Right renal pelvis (tissue), 4 donors: ENCODE measurements at regions not wholly inside any gene's neighbourhood (a gene's known extent, or its start where the extent isn't known, plus 50 kb on each side); places are given as distances from the start of the nearest gene placed in this dataset.

Source experiments
- DNase-seq, 4 donors: peaks; one replicate each; pipeline ENCODE4 v3.0.0-alpha.2; 2013; ENCODE audit warnings: low read depth in 4 of 4, low spot score in 3 of 4, missing footprints in 1 of 4

DNA sequence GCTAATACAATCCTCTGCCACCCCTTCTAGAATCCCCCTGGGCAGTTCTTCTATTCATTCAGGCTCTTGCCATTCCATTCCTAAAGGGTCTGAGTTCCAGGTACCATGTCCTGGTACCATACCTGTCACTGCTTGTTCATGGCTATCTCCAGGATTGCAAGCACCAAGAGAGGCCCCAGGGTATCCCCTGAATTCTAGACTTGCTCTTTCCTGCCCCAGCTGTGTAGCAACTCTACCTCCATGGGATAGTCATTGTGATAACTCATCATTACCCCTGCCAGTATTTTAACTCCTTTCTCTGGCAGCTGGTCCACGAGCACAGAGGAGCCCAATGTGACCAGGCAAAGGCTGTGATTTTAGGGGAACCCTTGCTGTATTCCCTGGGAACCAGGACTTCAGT, 143.7 kb upstream of the CDH5 start:
- DNase-seq, result no peak

DNA sequence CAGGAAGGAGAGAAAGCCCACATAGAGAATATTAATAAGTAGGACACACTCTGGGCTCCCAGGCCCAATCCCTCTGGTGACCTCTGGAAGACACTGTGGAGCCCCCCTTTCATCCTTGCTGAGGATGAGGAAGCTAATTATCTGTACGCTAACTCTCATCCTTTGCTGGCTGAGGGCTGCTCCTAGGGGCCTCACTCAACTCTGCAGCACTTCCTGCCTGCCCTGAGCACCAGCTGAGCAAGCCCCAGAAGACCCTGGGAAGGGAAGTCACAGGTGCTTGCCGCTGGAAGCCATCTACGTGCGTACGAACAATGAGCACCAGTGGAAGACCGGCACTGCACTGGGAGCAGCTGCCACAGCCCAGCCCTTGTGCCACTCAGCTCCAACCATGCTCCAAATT, 145.8 kb upstream of the CDH5 start:
- DNase-seq, result no peak

DNA sequence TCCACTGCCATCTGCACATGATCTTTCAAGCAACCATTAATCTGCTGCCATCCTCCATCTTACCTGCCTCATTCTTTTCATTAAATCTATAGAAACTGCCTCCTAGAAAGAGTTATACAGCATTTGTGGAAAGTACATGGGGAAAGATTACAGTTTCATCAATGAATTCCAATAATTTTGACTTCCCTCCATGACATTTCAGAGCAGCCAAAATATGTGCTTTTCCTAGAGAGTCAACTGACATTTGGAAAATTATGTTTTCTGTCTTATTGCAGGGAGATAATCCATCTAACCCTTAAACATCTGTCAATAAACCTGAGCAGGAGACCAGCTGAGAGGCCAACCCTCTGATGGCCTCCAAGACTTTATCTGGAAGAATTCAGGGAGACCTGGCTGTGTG, 147.0 kb upstream of the CDH5 start:
- no peak for DNase-seq

DNA sequence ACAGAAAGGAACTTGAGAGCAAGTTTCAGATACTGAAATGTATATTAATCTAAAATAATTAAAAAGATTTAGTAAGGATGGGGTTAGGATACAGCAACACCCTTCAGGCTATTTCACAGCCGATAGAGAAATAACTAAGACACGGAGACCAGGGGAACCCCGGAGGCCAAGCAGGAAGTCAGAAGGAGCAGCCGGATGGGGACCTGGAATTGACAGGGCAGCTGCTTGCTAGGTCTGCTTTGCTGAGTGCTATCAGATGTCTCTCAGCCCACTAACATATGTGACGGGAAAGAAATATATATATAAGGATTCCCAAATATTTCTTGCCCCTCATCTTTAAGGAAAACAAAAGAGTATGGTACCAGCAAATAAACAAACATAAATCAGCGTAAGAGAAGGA, 154.1 kb upstream of the CDH5 start:
- no peak for DNase-seq

DNA sequence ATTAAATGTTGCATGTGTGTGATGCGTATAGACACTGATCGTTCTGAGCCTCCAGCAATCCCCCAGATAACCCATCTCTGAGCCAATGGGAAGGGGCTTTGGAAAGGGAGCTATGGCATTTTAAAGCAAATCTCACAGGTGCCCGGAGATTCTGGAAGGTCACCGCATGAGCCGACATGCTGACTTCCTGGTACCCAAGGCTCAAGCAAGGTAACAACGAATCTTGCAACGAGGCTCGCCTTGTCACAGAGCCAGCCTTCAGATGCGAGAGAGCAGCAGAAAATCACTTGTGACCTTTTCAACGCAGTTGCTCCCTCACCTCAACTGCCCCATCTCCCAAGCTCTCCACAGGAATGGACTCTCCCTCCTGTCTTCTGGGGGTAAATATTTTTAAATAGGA, 154.8 kb upstream of the CDH5 start:
- no peak for DNase-seq

DNA sequence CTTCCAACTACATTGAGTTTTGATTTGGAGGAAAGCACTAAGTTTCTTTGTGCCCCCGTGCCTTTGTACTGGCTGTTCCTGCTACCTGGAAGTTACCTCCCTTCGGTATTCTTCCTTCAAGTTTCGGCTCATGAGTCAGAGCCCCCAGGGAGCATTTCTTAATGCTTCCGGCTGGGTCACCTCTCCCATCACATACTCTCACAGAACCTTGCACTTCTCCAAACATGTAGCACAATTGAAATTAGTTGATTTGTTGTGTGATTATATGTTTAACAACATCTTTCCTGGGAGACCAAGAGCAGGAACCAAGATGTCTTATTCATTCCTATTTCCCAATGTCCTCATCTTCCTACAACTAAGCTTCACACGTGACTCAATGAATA, 158.6 kb upstream of the CDH5 start:
- DNase-seq, result no peak

DNA sequence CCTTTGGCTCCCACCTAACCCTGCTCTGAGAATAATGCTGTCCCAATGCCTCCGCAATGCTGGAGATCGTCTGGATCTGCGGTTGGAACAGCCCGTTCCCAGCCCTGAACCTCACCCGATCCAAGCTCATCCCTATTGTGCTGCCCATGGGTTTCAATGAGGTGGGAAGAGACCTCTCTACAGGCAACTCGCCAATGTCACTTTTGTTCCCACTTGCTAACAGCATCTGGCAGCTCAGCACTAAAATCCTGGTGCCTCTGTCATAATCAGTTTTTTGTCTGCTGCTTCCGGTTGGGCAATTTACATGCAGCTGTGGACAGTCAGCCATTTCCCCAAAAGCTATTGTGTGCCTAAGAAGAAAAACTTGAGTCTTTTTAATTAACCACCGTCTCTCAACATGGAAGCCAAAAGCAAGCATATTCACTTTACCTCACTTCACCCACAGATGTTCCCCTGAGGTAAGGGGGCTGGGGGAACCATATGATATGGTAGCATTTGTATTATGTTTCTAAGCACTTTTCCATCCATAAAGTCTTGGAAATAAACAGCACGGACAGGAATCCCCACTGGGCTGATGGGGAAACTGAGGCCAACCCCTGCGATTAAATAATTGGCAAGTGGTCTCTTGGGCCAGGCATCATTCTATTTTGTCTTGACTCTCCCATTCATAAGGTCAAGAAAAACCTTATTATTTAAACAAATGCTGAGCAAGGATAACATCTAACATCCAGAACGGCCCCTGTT, 159.2 kb upstream of the CDH5 start:
- DNase-seq, result no peak

DNA sequence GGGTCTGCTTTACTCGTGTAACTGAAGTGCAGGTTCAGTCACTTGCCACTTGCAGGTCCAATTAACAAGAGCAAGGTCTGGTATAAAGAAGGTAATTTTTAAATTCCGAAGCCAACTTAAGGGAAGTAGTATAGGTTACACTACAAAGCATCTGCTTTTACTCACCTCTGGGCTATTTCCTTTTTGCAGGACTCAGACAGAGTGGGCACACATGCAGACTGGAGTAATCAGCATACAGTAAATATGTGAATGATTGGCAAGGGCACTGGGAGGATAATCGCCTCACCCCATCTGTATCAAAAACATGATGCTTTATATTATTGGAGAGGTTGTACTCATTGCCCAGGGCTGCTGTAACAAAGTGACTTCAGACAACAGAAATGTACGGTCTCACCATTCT, 160.1 kb upstream of the CDH5 start:
- no peak for DNase-seq

DNA sequence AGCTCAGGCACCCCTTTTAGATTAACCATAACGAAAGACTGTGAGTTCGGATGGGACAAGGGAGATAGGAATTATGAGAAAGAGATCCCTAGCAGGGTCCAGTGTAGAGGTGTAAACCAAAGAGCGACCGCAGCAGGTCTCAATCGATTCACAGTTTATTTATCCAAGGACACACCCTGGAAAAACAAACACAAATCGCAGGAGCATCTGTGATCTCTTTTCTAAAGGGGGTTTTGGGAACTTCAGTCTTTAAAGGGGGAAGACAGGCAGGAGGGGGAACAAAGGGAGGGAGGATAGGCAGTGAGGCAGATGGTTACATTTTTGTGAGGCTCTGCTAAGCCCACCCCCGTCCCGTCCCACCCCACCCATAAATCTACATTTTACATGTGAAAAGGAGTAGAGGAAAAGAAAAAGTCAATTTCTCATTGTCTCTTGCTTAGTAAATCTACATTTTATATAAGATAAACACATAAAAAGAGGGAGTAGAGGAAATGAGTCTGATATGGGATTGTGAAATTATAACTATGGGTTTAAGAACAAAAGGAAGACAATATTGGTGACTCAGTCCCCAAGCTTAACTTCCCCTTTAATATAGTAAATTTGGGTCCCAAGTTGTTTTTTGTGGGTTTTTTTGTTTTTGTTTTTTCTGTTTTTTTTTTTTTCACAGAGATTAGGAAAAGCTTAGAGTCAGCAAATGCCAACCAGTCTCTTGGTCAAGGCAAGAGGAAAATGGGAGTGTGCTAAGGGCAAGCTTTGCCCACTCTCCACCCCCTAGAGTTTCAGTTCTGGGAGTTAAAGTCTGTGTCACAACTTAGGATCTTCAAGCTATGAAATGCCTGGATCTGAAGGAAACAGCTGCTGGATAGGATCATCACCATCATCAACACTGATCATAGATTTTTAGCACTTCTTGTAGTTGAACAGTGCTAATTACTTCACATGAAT, 160.9 kb upstream of the CDH5 start:
- no peak for DNase-seq

DNA sequence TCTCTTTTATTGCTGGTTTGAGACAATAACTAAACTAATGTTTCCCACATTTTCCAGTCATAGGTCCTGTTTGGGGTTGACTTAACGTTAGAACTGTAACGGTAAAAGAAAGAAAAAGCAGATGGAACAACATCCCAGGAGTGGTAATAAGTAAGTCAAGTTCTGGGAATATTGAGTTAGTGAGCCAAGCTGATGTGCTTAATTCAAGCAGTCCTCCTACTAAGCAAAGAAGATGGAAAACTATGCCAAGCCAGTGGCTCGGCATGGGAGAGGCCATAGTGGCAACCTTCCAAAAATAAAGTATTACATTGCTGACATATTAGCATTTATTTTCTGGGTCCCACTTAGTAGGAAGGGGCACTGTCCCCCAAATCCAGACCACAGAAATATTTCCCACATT, 161.7 kb upstream of the CDH5 start:
- DNase-seq, result no peak

DNA sequence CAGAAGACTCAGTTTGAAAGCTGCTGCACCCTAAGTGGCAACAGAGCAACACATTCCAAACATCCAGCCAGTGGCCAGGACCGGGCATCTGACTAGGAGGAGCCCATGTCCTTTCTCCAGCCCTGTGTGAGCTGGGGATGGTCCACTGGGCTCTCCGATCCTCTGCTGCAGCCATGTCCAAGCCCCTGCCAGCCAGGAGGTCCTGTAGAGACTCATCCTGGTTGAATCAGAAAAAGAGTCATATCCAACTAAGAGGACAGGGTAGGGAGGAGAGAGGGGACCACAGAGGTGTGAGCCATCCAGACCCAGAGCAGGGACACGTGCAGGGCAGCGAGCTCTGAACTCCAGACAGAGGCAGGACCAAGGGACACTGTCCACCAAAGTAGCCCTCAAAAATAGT, 163.0 kb upstream of the CDH5 start:
- no peak for DNase-seq

DNA sequence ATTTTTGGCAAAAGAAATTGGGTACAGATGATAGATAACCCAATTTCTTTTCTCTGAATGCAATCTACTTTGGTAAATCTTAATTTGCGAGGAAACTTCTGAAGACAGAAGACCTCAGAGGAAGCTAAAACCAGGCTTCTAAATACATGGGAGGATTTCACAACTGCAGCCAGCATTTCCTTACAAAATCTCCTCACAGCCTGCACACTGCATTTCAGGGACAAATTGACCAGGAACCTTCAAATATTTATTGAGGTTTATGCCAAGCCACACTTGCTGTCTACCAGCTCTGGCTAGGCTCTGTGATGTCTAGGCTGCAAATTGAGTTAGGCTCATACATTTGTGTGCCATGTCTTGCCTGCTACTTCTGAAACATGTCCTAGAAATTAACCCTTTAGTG, 167.3 kb upstream of the CDH5 start:
- no peak for DNase-seq

DNA sequence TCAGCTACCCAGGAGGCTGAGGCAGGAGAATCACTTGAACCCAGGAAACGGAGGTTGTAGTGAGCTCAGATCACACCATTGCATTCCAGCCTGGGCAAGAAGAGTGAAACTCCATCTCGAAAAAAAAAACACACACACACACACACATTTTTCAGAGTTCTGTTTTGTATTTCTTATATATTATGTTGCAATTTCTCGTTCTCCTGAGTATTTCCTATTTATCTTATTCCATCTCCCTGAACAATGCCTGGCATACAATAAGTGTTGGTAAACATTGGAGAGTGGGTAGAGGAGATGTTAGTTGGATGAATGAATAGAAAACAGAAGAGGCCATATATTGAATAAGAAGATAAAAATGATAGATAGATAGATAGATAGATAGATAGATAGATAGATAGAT, 167.8 kb upstream of the CDH5 start:
- no peak for DNase-seq

DNA sequence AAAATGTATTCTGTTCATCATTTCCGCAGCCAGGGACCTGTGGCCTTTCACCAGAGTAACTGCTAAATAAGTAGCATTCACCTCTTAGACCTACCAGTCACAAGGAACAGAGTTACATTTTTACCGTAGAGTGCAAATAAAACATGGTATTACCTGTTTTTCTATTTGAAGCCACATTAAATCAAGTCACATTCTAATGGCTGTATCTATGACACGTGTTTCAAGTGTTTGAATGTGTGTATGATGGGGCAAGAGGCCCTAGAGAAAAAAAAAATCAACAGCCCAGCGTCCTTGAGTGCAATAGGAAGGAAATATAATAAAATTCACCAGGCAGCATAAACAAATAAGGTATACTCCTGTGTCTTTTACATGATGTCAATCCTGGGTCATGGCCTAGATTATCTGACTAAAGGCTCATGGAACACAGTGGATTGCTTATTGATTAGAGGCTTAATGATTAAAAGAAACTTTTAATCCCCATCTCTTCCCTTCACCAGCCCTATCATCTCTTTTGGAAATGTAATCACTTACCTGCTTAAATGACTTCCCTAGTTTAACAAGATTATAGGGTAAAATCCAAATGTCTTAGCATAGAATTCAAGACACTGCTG, 168.7 kb upstream of the CDH5 start:
- DNase-seq, result no peak

DNA sequence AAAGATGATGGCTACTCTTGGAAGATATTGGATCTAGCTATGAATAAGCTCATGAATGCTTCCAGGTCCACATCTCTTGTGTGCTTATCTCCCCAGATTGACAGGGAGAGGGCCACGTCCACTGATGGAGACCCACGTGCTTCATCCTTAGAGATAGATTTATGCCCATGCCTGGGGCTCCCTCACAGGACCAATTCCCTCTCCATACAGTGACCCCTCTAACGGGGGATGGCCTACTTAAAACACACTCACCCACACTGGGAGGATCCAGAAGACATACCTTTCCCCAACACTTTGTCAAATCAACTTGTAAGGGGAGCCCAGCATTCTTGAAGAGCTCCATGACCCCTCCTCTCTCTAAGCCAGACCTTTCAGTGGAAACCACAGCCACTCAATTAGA, 169.7 kb upstream of the CDH5 start:
- DNase-seq, result no peak

DNA sequence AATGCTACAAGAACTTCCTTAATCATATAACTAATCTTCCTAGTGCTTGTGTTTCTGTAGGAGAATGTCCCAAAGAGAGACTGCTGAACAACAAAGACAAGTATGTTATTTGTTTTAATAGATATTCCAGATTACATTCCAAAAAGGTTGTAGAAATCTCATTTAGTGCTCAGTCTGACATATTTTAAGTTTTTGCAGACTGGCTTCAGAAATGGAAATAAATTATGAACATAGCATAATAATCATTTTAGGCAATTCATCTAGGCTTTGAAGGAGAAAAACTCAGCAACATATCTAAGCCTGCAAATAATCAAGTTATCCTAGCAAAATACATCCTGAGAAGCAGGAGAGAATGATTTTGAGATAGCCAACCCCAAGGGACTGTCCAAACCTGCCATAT, 171.6 kb upstream of the CDH5 start:
- no peak for DNase-seq

DNA sequence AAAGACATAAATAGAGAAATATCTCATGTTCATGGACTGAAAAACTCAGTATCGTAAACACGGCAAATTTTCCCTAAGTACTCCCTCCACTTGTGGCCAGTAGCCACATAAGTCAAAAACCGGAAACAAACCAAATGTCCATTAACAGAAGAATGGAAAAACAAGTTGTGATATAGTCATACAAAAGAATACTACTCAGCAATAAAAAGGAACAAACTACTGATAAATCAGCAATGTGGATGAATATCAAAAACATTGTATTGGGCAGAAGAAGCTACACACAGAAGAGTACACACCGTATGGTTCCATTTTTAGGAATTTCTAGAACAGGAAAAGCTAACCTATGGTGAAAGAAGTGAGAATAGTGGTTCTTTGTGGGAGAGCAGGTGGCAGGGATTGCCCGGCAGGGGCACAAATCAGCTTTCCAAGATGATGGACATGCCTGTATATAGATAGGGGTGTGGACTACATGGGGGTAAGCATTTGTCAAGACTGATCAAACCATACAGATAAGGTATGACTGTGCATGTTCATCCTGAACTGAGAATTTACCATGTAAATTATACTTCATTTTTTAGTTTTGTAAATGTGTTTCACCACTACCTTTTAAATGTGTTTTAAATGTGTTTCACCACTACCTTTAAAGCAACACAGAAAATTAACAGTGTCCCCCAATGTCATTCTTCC, 172.8 kb upstream of the CDH5 start:
- no peak for DNase-seq

DNA sequence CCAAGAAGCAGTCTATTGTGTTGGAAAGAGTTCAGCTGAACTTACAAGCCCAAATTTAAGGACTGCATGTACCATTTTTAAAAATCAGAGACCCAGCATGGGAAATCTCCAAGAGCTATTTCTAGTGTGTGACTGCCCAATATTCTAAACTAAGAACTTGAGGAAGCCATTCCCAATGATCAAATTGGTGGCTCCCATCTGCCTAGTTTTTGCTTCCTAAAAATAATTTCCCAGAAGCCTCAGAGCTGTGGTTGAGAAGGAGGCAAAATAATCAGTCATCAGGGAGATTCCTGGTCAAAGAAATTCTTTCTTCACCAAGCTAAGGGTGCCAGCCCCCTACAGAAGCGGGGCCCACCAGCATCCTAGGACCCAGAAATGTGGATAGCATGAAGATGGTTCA, 176.1 kb upstream of the CDH5 start:
- DNase-seq, result no peak

DNA sequence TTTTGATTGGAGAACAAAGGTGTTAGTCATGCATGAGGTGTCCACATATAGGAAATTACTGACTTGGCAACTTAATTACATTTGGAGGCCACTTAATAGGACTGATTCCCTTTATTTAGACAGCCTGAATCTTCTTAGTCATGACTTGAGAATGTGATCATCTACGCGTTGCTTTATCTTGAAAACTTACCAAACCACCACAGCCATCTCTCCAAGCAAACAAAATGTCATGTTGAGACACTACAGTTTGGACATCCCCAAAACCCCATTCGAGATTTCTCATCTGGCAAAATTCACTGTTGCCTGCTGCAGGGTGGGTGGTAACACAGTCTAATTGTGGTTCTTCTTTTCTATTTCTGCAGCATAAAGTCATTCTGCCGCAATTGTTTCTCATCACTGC, 176.5 kb upstream of the CDH5 start:
- no peak for DNase-seq

DNA sequence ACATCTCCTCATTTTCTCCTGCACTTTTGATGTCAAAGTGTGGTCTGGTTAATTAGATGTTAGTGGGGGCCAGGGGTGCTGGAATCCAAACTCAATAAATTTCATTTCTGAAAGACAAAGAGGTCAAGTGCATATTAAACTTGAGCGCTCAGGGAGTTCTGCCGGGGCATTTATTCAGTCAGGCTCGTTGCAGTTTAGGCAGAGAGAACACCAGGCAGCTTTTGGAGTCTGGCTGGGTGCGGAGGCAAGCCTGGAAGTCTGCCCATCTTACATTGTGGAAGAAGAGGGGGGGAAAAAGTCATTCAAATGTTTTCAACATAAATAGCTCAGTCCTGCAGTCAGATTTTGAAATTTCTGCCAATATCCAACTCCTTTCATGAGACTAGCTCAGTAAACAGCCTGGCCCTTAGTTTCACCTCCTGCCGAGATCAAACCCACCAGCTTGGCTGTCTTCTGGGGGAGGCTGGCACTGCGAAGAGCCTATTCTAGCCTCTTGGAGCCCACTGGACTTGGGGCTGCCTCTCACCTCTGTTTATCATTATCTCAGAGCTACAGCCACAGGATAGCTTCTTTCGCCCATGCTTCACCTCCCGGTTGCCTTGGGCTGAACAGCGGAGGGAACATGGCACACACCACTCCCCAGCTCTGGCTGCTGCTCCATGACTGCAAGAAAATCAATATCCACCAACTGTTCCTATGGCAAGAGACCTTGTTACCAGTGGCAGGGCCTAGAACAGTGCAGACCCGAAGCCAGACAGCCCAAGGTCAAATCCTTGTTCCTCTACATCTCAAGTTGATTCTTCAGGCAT, 177.4 kb upstream of the CDH5 start:
- DNase-seq, result peak; percentile 27 to 41 (median 32)
